GM19455 (cell line): ENCODE measurements at regions not wholly inside any gene's neighbourhood (a gene's known extent, or its start where the extent isn't known, plus 50 kb on each side); places are given as distances from the start of the nearest gene placed in this dataset.

Experiments used
- ATAC-seq: cut with Tn5 transposase; IDR thresholded peaks from one replicate; pipeline ENCODE4 v1.9.1; 2021; ENCODE audit not compliant: unreplicated experiment

- no peak for ATAC-seq
Measured at GRCh38 chr1:81125672-81126071, 675.1 kb upstream of the ADGRL2 start.

- no peak for ATAC-seq
Measured at GRCh38 chr1:81121306-81121705, 679.4 kb upstream of the ADGRL2 start.

GRCh38 chr1:81119319-81119718, 681.4 kb upstream of the ADGRL2 start:
- ATAC-seq, result no peak

GRCh38 chr1:81118550-81118949, 682.2 kb upstream of the ADGRL2 start:
- no peak for ATAC-seq

GRCh38 chr1:81115422-81115821, 685.3 kb upstream of the ADGRL2 start:
- no peak for ATAC-seq

GRCh38 chr1:81114191-81114590, 686.5 kb upstream of the ADGRL2 start:
- ATAC-seq, result no peak

- ATAC-seq, result no peak
Measured at GRCh38 chr1:81113688-81114087, 687.0 kb upstream of the ADGRL2 start.

GRCh38 chr1:81111818-81112217, 688.9 kb upstream of the ADGRL2 start:
- ATAC-seq, result no peak

- no peak for ATAC-seq
Measured at GRCh38 chr1:81109038-81109437, 691.7 kb upstream of the ADGRL2 start.

- no peak for ATAC-seq
Measured at GRCh38 chr1:81097860-81098259, 702.9 kb upstream of the ADGRL2 start.

GRCh38 chr1:81073580-81073979, 727.2 kb upstream of the ADGRL2 start:
- ATAC-seq, result no peak

GRCh38 chr1:81071969-81072753, 728.6 kb upstream of the ADGRL2 start:
- ATAC-seq, result no peak

GRCh38 chr1:81071072-81071858, 729.5 kb upstream of the ADGRL2 start:
- ATAC-seq, result no peak

- ATAC-seq, result no peak
Measured at GRCh38 chr1:81069856-81070255, 730.9 kb upstream of the ADGRL2 start.

GRCh38 chr1:81068726-81069125, 732.0 kb upstream of the ADGRL2 start:
- ATAC-seq, result no peak

- no peak for ATAC-seq
Measured at GRCh38 chr1:81053826-81054225, 746.9 kb upstream of the ADGRL2 start.

GRCh38 chr1:81052162-81052561, 748.6 kb upstream of the ADGRL2 start:
- no peak for ATAC-seq

GRCh38 chr1:81050390-81050789, 750.3 kb upstream of the ADGRL2 start:
- ATAC-seq, result no peak

- no peak for ATAC-seq
Measured at GRCh38 chr1:81044708-81045107, 756.0 kb upstream of the ADGRL2 start.

- ATAC-seq, result no peak
Measured at GRCh38 chr1:81042225-81042624, 758.5 kb upstream of the ADGRL2 start.

GRCh38 chr1:81034291-81034690, 766.4 kb upstream of the ADGRL2 start:
- no peak for ATAC-seq

GRCh38 chr1:81032973-81033425, 767.7 kb upstream of the ADGRL2 start:
- ATAC-seq, result no peak
